ENCODE measurements at regions not wholly inside any gene's neighbourhood (a gene's known extent, or its start where the extent isn't known, plus 50 kb on each side); places are given as distances from the start of the nearest gene placed in this dataset.
A peak's percentile ranks its signal among the peaks of the same experiment; 100 is the strongest.

DNA sequence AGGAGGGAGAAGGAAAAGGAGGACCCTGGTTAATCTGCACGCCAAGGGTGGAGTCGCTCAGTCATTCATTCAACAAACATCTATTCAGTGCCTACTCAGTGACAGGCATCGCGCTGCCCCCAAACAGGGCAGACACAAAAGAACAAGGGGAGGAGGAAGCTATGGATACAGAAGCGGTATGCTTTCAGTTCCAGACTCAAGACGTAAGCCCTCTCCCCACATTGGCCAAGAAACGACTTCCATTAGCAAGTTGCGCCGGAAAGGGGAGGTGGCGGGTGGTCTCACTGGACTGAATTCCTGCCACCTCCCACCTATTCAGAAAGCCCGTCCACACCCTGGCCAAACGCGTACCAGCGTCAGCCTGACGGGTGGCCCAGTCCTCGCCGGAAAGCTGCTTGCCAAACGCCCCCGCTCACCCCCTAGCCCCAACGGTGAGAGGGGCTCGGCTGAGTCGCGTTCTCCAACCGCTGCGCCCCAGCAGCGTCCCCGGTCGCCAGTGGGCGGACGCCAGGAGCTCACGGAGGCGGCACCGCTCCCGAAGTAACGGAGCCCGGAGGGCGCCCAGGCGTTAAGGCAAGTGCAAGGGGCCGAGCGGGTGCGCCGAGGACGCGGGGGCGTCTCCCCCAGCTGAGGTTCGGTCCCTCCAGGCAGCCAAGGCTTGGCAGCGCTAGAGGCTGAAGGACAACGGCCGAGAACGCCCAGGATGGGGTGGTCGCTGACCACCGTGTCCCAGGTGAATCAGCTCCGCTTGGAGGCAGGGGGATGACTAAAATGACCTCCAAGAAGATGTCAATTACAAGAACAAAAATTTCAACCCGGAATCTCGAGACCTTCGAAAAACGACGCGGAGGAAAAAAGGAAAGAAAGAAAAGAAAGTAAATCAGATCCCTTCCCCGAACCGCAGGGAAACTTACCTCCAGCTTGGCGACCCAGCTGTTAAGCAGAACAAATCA lies 470.7 kb downstream of the SOX9 start:
- no peak for DNase-seq

DNA sequence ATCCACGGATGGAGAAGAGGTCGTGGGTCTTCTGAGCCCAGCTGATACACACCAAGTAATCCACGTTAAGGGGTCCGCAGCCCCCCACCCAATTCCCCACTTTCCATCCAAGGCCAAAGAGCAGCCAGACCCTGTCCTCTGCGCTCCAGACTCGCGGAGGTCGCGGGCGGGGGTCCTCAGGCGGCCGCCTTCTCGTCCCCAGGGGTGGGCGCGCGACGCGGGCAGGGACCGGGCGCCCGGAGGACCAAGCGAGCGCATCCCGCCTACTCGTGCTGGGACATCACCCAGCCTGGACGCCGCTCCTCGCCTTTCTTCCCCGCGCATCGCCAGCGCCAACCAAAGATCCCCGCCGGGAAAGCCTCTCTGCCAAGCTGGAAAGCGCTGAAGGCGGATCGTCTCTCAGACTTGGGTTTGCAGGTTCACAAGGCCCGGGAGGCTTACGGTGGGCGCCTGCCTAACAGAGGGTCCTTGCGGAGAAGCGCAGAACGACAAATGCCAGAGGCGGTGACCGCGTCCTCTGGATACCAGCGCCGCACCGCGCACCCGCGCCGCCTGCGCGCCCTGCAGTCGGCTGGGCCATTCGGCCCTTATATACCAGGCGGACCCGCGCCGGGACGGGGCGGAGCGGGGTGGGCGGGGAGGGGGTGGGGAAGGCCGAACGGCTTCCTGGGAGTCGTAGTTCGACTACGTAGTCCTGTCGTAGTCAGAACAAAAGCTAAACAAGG lies 471.6 kb downstream of the SOX9 start:
- peak; percentile 55 for DNase-seq

GRCh38 chr17:72592967-72593325 lies 472.1 kb downstream of the SOX9 start:
- no peak for DNase-seq

DNA sequence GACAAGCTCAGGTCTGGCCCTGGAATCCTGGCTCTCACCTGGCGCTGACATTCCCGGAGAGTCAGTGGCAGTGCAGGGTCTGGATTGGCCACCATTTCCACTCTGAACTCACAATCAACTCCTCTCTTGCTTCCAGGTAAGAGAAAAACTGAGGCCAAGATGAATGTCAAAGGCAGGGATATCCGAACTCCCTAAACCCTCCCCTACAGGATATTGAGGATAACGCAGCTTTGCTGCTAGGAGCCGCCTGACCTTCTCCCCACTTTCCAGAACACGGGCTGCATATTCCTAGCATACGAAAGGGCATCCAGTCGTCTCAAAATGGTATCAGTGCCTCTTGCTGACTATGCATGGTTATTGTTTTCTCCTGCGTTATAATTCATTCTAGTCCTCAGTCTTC lies 473.4 kb downstream of the SOX9 start:
- DNase-seq, result no peak
